ENCODE measurements at regions not wholly inside any gene's neighbourhood (a gene's known extent, or its start where the extent isn't known, plus 50 kb on each side); places are given as distances from the start of the nearest gene placed in this dataset.

DNA sequence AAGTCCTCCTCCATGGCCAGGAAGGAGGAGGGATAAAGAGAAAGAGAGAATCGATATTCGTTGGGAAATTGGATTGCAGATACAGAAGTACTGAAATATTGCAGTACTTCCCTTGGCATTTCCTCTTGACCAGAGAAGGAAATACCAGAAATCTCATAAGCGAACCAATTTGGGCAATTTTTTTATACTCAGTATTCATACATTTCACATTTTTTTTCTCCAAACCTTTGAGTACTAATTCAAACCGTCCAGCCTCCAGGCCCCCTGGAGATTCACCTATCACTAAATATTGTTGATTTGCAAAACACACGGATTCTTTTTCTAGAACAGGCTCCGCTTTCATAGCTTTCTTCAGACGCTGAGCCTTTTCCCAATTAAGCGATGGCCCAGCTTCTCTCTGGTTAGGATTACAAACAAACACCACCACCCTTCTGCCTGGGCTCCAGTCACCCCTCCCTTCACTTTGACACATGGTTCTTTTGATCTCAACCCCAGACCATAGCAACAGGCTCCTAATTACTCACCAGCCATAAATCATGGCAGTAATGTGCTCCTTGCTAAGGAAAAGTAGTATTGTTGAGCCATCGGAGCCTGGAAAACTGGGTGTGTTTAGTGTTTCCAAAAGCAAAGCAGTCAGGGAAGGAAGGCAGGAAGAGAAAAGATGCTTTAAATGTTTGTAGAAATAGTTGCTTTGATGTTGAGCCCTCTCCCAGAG, 138.4 kb upstream of the CCDC68 start:
- TF ChIP-seq TCF7L2 (IDR thresholded peaks at IDR 0.05; ENCODE audit: borderline replicate concordance, extremely low read depth, insufficient read depth, insufficient read length) (peak; percentile 41), EZH2 (IDR thresholded peaks at IDR 0.05) (no peak)
- ChIA-PET CTCF (interaction anchor here (0.6 kb wide), 1 partner anchor 415 kb away, joined by 3 read pairs; no protein-coding TSS in a partner anchor), RAD21 (ENCODE audit: low non-redundant PET in 1 of 2, low total read pairs in 2 of 2, uncharacterized antibody in 2 of 2, unreplicated experiment in 2 of 2) (no interaction called here), POLR2A (no interaction called here)
- H3K36me3 ChIP-seq (ENCODE audit: control insufficient read depth in 1 of 2, insufficient read depth in 2 of 2, low read length in 2 of 2) = no peaks in the 10 kb centered on the region
- ATAC-seq (no peak), DNase-seq (ENCODE audit: low read depth, low spot score) (no peak)
- no peaks in the 10 kb centered on the region for H4K20me1 ChIP-seq (ENCODE audit: insufficient read depth)
- H3K4me3 ChIP-seq (replicated peaks in 1 of 2; ENCODE audit: low read depth in 1 of 2, low read length in 2 of 2) = no peak overlapping the region
- H3K27ac ChIP-seq (ENCODE audit: low read depth, low read length) = no peak overlapping the region
- peaks cover 4 to 12% of the 10 kb centered on the region in 2 experiments for H3K4me1 ChIP-seq (ENCODE audit: control insufficient read depth in 1 of 2, insufficient read depth in 2 of 2, low read length in 2 of 2)
- no peaks in the 10 kb centered on the region for H3K9me2 ChIP-seq (ENCODE audit: insufficient read depth)
- no peaks in the 10 kb centered on the region for H3K79me2 ChIP-seq (ENCODE audit: insufficient read depth, low read length)
- 0 out of 2 replicates have a peak, but pooled peaks cover 4% of the 10 kb centered on the region for H3K27me3 ChIP-seq (ENCODE audit: insufficient read depth, low read length)
- H2AFZ ChIP-seq (ENCODE audit: low read depth, low read length, poor library complexity, severe bottlenecking) = no peak overlapping the region
- no peak overlapping the region for H3K9ac ChIP-seq (ENCODE audit: low read length)
- no TSS peak for BruUV-seq (replicated peaks)
- H3K9me3 ChIP-seq (ENCODE audit: control insufficient read depth in 1 of 2, insufficient read depth in 1 of 2, low read depth in 1 of 2, low read length in 2 of 2) = no peaks in the 10 kb centered on the region
- intact Hi-C loops (cut with micrococcal nuclease) = loop anchor here (5.0 kb wide), 1 partner anchor 1480 kb away; no protein-coding TSS in a partner anchor
- H3K4me2 ChIP-seq (ENCODE audit: low read length) = no peak overlapping the region

DNA sequence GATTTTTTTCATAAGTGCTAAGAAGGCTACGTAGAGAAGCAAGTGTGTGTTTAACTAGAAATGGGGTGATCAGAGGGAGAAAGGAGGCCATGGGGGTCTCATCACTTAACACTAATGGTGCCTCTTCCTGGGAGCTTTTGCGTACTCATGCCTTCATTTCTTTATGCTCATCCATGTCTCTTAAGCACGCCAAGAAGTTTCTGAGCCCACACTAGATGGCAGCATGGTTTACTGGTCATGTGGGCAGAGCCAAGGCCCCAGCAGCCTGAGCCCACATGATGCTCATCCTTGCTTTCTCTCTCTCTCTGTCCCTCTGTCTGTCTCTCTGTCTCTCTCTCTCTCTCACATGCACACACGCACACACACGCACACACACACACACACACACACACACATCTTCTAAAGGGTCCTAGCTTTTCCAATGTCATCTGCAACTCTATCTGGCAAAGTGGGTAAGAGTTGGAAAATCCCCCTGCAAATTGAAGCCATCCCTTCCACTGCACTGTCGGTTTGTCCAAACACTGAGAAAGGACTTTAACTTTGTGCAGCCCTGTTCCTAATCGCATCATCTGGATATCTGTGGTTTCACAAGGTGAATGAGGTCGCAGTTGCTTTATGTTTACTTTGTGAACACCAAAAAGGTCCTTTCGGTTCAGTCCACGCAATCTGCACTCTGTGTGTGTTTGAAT, 137.1 kb upstream of the CCDC68 start:
- intact Hi-C loops (cut with micrococcal nuclease) = loop anchor here (5.0 kb wide), 1 partner anchor 1481 kb away; no protein-coding TSS in a partner anchor
- POLR2A ChIA-PET = no interaction called here
- H3K4me2 ChIP-seq (ENCODE audit: low read length) = no peak overlapping the region

More for the DNA sequence above, 137.1 kb upstream of the CCDC68 start:
- no peak for TF ChIP-seq SRF (IDR thresholded peaks at IDR 0.05; ENCODE audit: low read depth)
- TF ChIP-seq RAD21 (IDR thresholded peaks at IDR 0.05; ENCODE audit: low read depth) = peak; percentile 52
- no peak for TF ChIP-seq JUND (IDR thresholded peaks at IDR 0.05)
- TF ChIP-seq, protein P1, sequence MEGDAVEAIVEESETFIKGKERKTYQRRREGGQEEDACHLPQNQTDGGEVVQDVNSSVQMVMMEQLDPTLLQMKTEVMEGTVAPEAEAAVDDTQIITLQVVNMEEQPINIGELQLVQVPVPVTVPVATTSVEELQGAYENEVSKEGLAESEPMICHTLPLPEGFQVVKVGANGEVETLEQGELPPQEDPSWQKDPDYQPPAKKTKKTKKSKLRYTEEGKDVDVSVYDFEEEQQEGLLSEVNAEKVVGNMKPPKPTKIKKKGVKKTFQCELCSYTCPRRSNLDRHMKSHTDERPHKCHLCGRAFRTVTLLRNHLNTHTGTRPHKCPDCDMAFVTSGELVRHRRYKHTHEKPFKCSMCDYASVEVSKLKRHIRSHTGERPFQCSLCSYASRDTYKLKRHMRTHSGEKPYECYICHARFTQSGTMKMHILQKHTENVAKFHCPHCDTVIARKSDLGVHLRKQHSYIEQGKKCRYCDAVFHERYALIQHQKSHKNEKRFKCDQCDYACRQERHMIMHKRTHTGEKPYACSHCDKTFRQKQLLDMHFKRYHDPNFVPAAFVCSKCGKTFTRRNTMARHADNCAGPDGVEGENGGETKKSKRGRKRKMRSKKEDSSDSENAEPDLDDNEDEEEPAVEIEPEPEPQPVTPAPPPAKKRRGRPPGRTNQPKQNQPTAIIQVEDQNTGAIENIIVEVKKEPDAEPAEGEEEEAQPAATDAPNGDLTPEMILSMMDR (IDR thresholded peaks at IDR 0.05 in 2 of 3, conservative IDR thresholded peaks at IDR 0.05 in 1 of 3; ENCODE audit: borderline replicate concordance in 1 of 3, insufficient read depth in 1 of 3, low read depth in 2 of 3, low read length in 2 of 3) = peak; percentile 8 to 45 (median 41); a peak in 4 of 6 replicates
- Histone ChIP-seq H3K27me3 (ENCODE audit: insufficient read depth, low read length) (peaks cover 6% of the 10 kb centered on the region; the same call in 1 of the 2 replicates), H3K79me2 (ENCODE audit: insufficient read depth, low read length) (no peaks in the 10 kb centered on the region), H3K9me3 (ENCODE audit: control insufficient read depth in 1 of 2, insufficient read depth in 1 of 2, low read depth in 1 of 2, low read length in 2 of 2) (no peaks in the 10 kb centered on the region), H3K36me3 (ENCODE audit: control insufficient read depth in 1 of 2, insufficient read depth in 2 of 2, low read length in 2 of 2) (no peaks in the 10 kb centered on the region), H3K9me2 (ENCODE audit: insufficient read depth) (no peaks in the 10 kb centered on the region), H3K9ac (ENCODE audit: low read length) (no peak overlapping the region), H4K20me1 (ENCODE audit: insufficient read depth) (no peaks in the 10 kb centered on the region), H3K4me3 (replicated peaks in 1 of 2; ENCODE audit: low read depth in 1 of 2, low read length in 2 of 2) (no peak overlapping the region), H3K27ac (ENCODE audit: low read depth, low read length) (no peak overlapping the region), H2AFZ (ENCODE audit: low read depth, low read length, poor library complexity, severe bottlenecking) (no peak overlapping the region), H3K4me1 (ENCODE audit: control insufficient read depth in 1 of 2, insufficient read depth in 2 of 2, low read length in 2 of 2) (peaks cover 4 to 12% of the 10 kb centered on the region in 2 experiments)
- RAD21 ChIA-PET (ENCODE audit: low non-redundant PET in 1 of 2, low total read pairs in 2 of 2, uncharacterized antibody in 2 of 2, unreplicated experiment in 2 of 2) = no interaction called here
- CTCF ChIA-PET = no interaction called here
- ATAC-seq (peak; percentile 87), DNase-seq (ENCODE audit: low read depth, low spot score) (peak; percentile 32)
- BruUV-seq (replicated peaks) = no TSS peak

All from HCT116 (cell line).